AG09319 (cell line): ENCODE measurements at regions not wholly inside any gene's neighbourhood (a gene's known extent, or its start where the extent isn't known, plus 50 kb on each side); places are given as distances from the start of the nearest gene placed in this dataset.

Experiments
- DNase-seq: peaks from one replicate; pipeline ENCODE4 v3.0.0-alpha.2; 2010; ENCODE audit warnings: low read depth; ENCODE audit errors: extremely low read depth
- CTCF ChIP-seq: IDR thresholded peaks from 2 replicates; pipeline ENCODE4 v1.5.1; 2011; ENCODE audit warnings: low read depth, mild to moderate bottlenecking, inconsistent platforms, low read length, moderate library complexity

GRCh38 chr2:82233806-82234205 is 1929.3 kb upstream of the LRRTM1 start:
- no peak for DNase-seq
- TF ChIP-seq CTCF: no peak

GRCh38 chr2:82230406-82230805 is 1925.9 kb upstream of the LRRTM1 start:
- TF ChIP-seq CTCF: no peak
- DNase-seq: no peak

- DNase-seq: no peak
- no peak for TF ChIP-seq CTCF
Measured at GRCh38 chr2:82226441-82226840, 1921.9 kb upstream of the LRRTM1 start.

- DNase-seq: no peak
- TF ChIP-seq CTCF: no peak
Measured at GRCh38 chr2:82224301-82224940, 1919.9 kb upstream of the LRRTM1 start.

GRCh38 chr2:82215212-82215611 is 1910.7 kb upstream of the LRRTM1 start:
- no peak for DNase-seq
- no peak for TF ChIP-seq CTCF

- TF ChIP-seq CTCF: no peak
- DNase-seq: no peak
Measured at GRCh38 chr2:82199493-82199852, 1894.9 kb upstream of the LRRTM1 start.

- no peak for DNase-seq
- no peak for TF ChIP-seq CTCF
Measured at GRCh38 chr2:82198809-82199492, 1894.4 kb upstream of the LRRTM1 start.
